DND-41 (cell line): ENCODE measurements at regions not wholly inside any gene's neighbourhood (a gene's known extent, or its start where the extent isn't known, plus 50 kb on each side); places are given as distances from the start of the nearest gene placed in this dataset.

Source experiments
- ATAC-seq: fragments of 200-7000 bp; cut with Tn5 transposase; 3 replicates; pipeline ENCODE4 v1.9.1; 2021; ENCODE audit warnings: low read depth; ENCODE audit not compliant: insufficient read depth
- DNase-seq: peaks from one replicate; pipeline ENCODE4 v3.0.0-alpha.2; 2020
- H2AFZ ChIP-seq: 2 replicates; pipeline ENCODE4 v1.6.0; 2012; ENCODE audit warnings: low read depth, low read length
- H3K27ac ChIP-seq: 2 replicates; pipeline ENCODE4 v1.5.1; 2012; ENCODE audit warnings: low read length, inconsistent platforms
- H3K27me3 ChIP-seq: fragments of 200-600 bp; sonication (generic); 2 replicates; pipeline ENCODE4 v1.6.0; 2012; ENCODE audit warnings: low read length, mild to moderate bottlenecking, inconsistent platforms; ENCODE audit not compliant: insufficient read depth, poor library complexity
- H3K36me3 ChIP-seq: 2 replicates; pipeline ENCODE4 v1.5.1; 2012; ENCODE audit warnings: low read length, inconsistent platforms; ENCODE audit not compliant: insufficient read depth
- H3K4me1 ChIP-seq: 2 replicates; pipeline ENCODE4 v1.5.1; 2012; ENCODE audit warnings: mild to moderate bottlenecking, low read length; ENCODE audit not compliant: insufficient read depth
- H3K4me2 ChIP-seq: 2 replicates; pipeline ENCODE4 v1.6.0; 2012; ENCODE audit warnings: mild to moderate bottlenecking, moderate library complexity, low read length, inconsistent platforms; ENCODE audit not compliant: insufficient read depth
- H3K4me3 ChIP-seq, 2 experiments: fragments of 200-600 bp in 1 of 2; shearing (Covaris generic) in 1 of 2; 2 replicates each; pipeline ENCODE4 v1.5.1; 2012 to 2016; ENCODE audit warnings: inconsistent platforms in 2 of 2, low read length in 2 of 2, mild to moderate bottlenecking in 2 of 2, low read depth in 1 of 2, moderate library complexity in 1 of 2
- H3K79me2 ChIP-seq: 2 replicates; pipeline ENCODE4 v1.6.0; 2012; ENCODE audit warnings: low read length, inconsistent platforms; ENCODE audit not compliant: insufficient read depth
- H3K9ac ChIP-seq: 2 replicates; pipeline ENCODE4 v1.6.0; 2012; ENCODE audit warnings: low read depth, mild to moderate bottlenecking, inconsistent platforms, low read length, moderate library complexity
- H3K9me3 ChIP-seq: 2 replicates; pipeline ENCODE4 v1.5.1; 2012; ENCODE audit warnings: low read length, moderate library complexity, mild to moderate bottlenecking, inconsistent platforms; ENCODE audit not compliant: insufficient read depth, severe bottlenecking
- H4K20me1 ChIP-seq: 2 replicates; pipeline ENCODE4 v1.6.0; 2012; ENCODE audit warnings: low read length; ENCODE audit not compliant: insufficient read depth
- EZH2 ChIP-seq: IDR thresholded peaks from 3 replicates; pipeline ENCODE4 v1.6.1; 2012; ENCODE audit warnings: borderline replicate concordance, low read depth, mild to moderate bottlenecking, moderate library complexity, low read length, inconsistent platforms; ENCODE audit not compliant: severe bottlenecking
- TF ChIP-seq, protein P1 (sequence below): IDR thresholded peaks from 2 replicates; pipeline ENCODE4 v1.5.1; 2012; ENCODE audit warnings: borderline replicate concordance, low read length, moderate library complexity, mild to moderate bottlenecking; ENCODE audit not compliant: poor library complexity, severe bottlenecking; ENCODE audit errors: extremely low read depth

DNA sequence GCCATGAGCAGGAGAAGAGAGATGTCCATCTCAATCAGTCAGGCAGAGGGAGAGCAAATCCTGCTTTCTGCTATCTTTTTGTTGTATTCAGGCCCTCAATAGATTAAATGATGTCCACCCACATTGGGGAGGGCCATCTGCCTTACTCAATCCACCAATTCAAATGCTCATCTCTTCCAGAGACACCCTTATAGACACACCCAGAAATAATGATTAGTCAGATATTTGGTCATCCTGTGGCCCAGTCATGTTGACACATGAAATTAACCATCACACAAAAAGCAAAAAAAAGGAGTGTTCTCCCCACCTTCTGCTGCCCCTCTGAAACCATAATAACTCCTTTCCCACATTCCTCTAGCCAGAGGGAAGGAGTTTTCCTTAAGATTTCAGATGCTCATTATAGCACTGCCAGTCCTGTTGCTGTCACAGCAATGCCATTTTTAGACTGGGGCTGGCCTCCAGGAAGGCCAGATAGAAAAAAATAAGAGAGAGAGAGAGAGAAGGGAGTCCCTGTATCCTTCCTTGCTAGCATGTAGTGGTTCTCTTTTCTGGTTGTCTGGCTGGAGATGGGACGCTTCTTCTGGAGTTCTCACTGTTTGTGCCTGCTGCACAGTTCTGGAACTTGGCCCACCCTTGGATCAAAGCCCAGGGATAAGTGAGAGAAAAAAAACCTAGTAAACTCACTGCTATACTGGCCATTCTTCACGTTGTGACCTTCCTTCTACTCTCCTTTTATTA is 177.7 kb downstream of the RBM46 start:
- no peak overlapping the region for H3K4me2 ChIP-seq

DNA sequence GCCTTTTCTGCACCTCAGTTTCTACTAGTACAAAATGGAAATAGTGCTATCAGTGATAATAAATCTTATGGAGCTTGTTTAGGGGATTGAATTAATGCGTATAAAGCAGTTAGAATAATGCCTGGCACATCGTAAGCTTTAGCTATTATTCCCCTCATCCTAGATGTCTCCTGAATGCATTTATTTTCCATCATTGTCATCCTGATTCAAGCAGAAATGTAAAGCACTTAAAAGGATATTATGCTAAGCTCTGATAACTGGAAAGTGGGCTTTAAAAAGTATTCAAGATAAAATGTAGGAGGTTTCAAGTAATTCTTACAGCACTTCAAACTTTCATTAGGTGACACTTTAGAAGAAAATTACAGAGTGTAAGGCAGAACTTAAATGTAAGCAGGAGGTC is 178.7 kb downstream of the RBM46 start:
- Histone ChIP-seq H3K27me3 (no peaks in the 10 kb centered on the region), H3K27ac (no peak overlapping the region), H3K9ac (no peak overlapping the region), H3K36me3 (no peaks in the 10 kb centered on the region), H4K20me1 (no peaks in the 10 kb centered on the region), H3K4me1 (no peaks in the 10 kb centered on the region), H2AFZ (no peak overlapping the region), H3K4me3 (no peak overlapping the region), H3K9me3 (no peaks in the 10 kb centered on the region), H3K4me2 (no peak overlapping the region), H3K79me2 (no peaks in the 10 kb centered on the region)
- no peak for TF ChIP-seq EZH2
- TF ChIP-seq, protein P1, sequence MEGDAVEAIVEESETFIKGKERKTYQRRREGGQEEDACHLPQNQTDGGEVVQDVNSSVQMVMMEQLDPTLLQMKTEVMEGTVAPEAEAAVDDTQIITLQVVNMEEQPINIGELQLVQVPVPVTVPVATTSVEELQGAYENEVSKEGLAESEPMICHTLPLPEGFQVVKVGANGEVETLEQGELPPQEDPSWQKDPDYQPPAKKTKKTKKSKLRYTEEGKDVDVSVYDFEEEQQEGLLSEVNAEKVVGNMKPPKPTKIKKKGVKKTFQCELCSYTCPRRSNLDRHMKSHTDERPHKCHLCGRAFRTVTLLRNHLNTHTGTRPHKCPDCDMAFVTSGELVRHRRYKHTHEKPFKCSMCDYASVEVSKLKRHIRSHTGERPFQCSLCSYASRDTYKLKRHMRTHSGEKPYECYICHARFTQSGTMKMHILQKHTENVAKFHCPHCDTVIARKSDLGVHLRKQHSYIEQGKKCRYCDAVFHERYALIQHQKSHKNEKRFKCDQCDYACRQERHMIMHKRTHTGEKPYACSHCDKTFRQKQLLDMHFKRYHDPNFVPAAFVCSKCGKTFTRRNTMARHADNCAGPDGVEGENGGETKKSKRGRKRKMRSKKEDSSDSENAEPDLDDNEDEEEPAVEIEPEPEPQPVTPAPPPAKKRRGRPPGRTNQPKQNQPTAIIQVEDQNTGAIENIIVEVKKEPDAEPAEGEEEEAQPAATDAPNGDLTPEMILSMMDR = no peak
- DNase-seq = no peak
- ATAC-seq = no peak

More for the DNA sequence above, 177.7 kb downstream of the RBM46 start:
- DNase-seq (no peak), ATAC-seq (no peak)
- Histone ChIP-seq H3K27me3 (no peaks in the 10 kb centered on the region), H3K27ac (no peak overlapping the region), H3K9me3 (no peaks in the 10 kb centered on the region), H3K4me1 (no peaks in the 10 kb centered on the region), H3K79me2 (no peaks in the 10 kb centered on the region), H3K4me3 (no peak overlapping the region), H2AFZ (no peak overlapping the region), H3K9ac (no peak overlapping the region), H4K20me1 (no peaks in the 10 kb centered on the region), H3K36me3 (no peaks in the 10 kb centered on the region)
- TF ChIP-seq, protein P1 = no peak
- no peak for TF ChIP-seq EZH2

DNA sequence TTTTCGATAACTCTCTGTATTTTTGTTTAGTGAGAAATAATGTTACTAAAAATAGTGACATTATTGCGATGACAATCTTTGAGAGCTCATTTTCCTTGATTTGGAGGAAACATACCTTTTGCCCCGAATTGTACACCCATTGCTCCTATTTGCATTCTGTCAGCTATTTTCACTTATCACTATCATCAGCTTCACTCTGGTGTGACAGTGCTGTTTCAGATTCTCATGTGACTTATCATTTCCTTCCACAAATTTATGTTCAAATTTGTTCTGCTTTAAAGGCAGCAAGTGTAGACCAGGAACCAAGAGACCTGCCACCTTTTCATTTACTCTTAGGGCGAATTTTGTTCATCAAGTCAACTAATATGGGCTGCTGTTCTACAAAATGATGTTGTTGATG is 179.4 kb downstream of the RBM46 start:
- Histone ChIP-seq H3K4me3 (no peak overlapping the region), H3K79me2 (no peaks in the 10 kb centered on the region)

More for the DNA sequence above, 179.4 kb downstream of the RBM46 start:
- Histone ChIP-seq H3K27ac (no peak overlapping the region), H3K9me3 (no peaks in the 10 kb centered on the region), H4K20me1 (no peaks in the 10 kb centered on the region), H3K36me3 (no peaks in the 10 kb centered on the region), H3K9ac (no peak overlapping the region), H3K4me1 (no peaks in the 10 kb centered on the region), H3K27me3 (no peaks in the 10 kb centered on the region), H3K4me2 (no peak overlapping the region), H2AFZ (no peak overlapping the region)
- DNase-seq (no peak), ATAC-seq (no peak)
- TF ChIP-seq, protein P1 = no peak
- TF ChIP-seq EZH2 = no peak
